ENCODE measurements at regions not wholly inside any gene's neighbourhood (a gene's known extent, or its start where the extent isn't known, plus 50 kb on each side); places are given as distances from the start of the nearest gene placed in this dataset.

DNA sequence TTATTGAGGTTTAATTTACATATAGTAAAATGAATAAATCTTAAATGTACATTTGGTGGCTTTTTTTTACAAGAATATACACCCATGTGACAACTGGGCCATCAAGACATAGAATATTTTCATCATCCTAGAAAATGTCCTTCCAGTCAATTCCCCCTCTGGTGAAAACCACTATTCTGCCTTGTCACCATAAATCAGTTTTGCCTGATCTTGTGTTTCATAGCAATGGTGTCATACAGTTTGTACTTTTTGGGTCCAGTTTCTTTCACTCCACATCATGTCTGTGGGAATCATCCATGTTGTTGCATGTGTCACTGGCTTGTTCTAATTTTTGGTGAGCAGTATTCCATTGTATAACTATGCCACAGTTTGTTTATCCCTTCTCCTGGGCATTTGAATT, 133.1 kb downstream of the PDCD6IP start:
- TF ChIP-seq, protein P1, sequence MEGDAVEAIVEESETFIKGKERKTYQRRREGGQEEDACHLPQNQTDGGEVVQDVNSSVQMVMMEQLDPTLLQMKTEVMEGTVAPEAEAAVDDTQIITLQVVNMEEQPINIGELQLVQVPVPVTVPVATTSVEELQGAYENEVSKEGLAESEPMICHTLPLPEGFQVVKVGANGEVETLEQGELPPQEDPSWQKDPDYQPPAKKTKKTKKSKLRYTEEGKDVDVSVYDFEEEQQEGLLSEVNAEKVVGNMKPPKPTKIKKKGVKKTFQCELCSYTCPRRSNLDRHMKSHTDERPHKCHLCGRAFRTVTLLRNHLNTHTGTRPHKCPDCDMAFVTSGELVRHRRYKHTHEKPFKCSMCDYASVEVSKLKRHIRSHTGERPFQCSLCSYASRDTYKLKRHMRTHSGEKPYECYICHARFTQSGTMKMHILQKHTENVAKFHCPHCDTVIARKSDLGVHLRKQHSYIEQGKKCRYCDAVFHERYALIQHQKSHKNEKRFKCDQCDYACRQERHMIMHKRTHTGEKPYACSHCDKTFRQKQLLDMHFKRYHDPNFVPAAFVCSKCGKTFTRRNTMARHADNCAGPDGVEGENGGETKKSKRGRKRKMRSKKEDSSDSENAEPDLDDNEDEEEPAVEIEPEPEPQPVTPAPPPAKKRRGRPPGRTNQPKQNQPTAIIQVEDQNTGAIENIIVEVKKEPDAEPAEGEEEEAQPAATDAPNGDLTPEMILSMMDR (conservative IDR thresholded peaks at IDR 0.05) = no peak
- TF ChIP-seq EZH2 (IDR thresholded peaks at IDR 0.05; ENCODE audit: low read depth) = no peak
